VCaP (cell line): ENCODE measurements at regions not wholly inside any gene's neighbourhood (a gene's known extent, or its start where the extent isn't known, plus 50 kb on each side); places are given as distances from the start of the nearest gene placed in this dataset.

Experiments
- H3K27ac ChIP-seq: fragments of 450-650 bp; 2 replicates; pipeline ENCODE4 v1.5.1; 2017
- CTCF ChIP-seq: fragments of 450-650 bp; conservative IDR thresholded peaks from 2 replicates; pipeline ENCODE4 v1.5.1; 2017; ENCODE audit warnings: mild to moderate bottlenecking, moderate library complexity

DNA sequence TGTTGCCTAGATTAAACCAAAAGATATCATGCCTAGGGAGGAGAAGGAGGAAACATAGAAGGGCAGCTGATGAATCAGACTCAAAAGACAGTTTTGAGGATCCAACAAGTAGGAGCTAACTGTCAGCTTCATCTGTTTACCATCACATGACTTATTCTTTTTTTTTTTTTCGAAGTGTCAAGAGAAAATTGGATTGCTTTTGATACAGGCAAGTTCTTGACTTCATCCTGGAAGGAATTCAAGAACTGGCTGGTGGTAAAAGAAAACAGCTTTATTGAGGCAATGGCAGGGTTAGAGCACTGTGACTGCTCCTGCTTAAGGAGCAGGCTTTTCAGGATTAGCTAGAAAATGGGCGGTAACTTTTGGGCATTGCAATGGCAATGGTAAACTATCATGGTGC, 227.5 kb upstream of the KCNMB2 start:
- no peak for TF ChIP-seq CTCF

GRCh38 chr3:178310949-178311348, 225.3 kb upstream of the KCNMB2 start:
- no peak for TF ChIP-seq CTCF

More for the DNA sequence above, 227.5 kb upstream of the KCNMB2 start:
- no peak overlapping the region for H3K27ac ChIP-seq

DNA sequence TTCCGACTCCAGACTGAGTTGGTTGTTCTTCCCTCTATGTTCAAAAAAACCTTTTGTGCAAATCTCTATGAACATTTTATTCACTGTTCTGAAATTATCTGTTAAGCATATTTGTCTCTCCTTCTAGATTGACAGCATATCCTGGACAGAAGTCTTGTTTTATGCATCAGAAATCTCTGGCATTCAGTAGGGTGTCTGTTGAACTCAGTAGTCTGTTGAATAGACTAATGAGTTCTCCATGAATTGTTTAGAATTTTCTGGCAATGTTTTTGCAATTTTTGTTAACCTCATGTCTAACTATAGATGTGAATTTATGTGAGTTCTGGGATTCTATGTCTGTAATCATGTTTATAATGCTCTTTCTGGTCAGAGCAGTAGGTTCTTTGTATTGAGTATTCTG, 222.5 kb upstream of the KCNMB2 start:
- TF ChIP-seq CTCF, result no peak
- no peak overlapping the region for H3K27ac ChIP-seq

More at GRCh38 chr3:178310949-178311348, 225.3 kb upstream of the KCNMB2 start:
- no peak overlapping the region for H3K27ac ChIP-seq

DNA sequence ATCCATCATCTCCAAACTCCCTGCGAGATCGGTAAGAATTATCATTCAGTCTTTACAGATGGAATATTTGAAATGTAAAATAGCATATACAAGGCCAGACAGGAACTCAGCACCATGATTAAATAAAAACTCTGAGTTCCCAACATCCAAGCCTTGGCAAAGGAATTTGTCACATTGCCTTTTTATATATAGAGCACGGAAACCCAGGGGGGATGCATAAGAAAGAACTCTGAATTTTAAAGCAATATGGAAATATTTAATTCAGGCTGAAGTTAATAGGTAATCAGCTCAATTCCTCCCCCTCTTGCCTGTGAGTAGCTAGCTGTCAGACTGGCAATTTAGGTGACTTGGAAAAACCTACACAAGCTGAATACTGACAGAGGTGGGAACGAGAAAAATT, 217.9 kb upstream of the KCNMB2 start:
- H3K27ac ChIP-seq, result no peak overlapping the region
- TF ChIP-seq CTCF, result no peak

DNA sequence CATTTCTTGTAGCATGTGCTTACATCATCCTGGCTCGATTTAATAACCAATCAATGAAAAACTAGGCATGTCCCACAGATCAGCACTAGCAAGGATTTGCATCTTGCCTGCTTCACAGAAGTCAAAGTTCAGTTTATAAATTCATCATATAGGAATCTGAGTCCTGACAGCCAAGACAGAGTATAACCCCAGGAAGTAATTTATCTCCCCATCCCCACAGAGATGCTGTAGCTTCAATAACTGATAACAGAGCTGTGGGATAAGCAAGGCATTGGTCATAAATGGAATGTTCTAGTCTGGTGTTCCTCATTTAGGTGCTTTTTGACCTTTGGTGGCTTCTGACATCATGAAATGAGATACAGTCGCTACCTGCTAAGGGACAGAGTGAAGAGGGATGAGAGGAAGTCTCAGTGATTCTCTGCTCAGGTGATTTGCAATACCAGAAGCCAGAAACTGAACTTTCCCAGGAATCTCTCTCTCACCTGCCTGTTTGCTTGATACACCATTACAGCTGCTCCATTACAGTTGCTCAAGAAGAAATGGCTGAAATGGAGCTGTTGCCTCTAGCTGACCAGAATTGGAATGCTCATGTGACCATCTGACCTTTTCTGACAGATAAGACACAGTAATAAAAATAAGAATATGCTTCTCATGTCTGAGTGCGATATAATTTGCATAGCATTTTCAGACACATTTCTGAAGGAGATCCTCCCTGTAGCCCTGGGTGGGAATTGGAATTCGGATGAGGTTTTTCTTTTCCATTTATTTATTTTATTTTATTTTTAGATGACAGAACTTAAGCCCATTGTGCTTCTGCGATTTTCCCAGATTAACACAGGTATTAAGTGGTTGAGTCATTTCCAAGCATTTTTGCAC, 217.1 kb upstream of the KCNMB2 start:
- H3K27ac ChIP-seq, result no peak overlapping the region

GRCh38 chr3:178320456-178321351, 215.5 kb upstream of the KCNMB2 start:
- H3K27ac ChIP-seq, result no peak overlapping the region
- TF ChIP-seq CTCF, result no peak

More for the DNA sequence above, 217.1 kb upstream of the KCNMB2 start:
- no peak for TF ChIP-seq CTCF

DNA sequence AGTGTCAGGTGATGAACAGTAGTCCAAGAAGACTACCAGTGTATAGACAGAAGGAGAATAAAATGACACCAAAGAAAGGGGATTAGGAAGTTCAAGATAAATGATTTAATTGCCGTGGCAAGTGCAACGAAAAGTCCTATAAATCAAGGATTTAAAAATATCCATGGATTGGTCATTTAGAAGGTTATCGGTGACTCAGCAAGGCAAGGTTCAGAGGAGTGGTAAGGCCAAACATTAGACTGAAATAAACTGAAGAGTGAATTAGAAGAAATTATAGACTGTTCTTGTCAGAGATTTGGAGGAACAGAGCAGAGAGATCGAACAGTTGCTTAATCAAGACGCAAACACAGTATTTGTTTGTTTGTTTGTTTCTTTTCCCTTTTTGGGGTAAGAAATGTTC, 211.9 kb upstream of the KCNMB2 start:
- no peak for TF ChIP-seq CTCF
- peak overlapping the region; percentile 60; the same call in 1 of the 2 replicates for H3K27ac ChIP-seq
